Tibial artery (tissue), 4 donors: ENCODE measurements at regions not wholly inside any gene's neighbourhood (a gene's known extent, or its start where the extent isn't known, plus 50 kb on each side); places are given as distances from the start of the nearest gene placed in this dataset.

Experiments
- DNase-seq, 2 donors: peaks; one replicate each; pipeline ENCODE4 v3.0.0-alpha.2; 2019
- H3K27ac ChIP-seq, 2 donors: fragments of 200-600 bp; sonication (generic) in 1 of 2; 1 replicate in 1 of 2; 2 replicates in 1 of 2; pipeline ENCODE4 v1.5.1; 2018 to 2019; ENCODE audit warnings: mild to moderate bottlenecking in 1 of 2
- H3K27me3 ChIP-seq, 2 donors: fragments of 200-600 bp; sonication (generic) in 1 of 2; one replicate each; pipeline versions ENCODE4 v1.5.1 to v1.6.0; 2016 to 2019
- H3K36me3 ChIP-seq, 3 donors: fragments of 200-600 bp; sonication (generic) in 2 of 3; one replicate each; pipeline ENCODE4 v1.5.1; 2016 to 2019; ENCODE audit warnings: mild to moderate bottlenecking in 2 of 3
- H3K4me1 ChIP-seq, 4 donors: fragments of 200-600 bp; sonication (generic) in 2 of 4; 1 replicate in 3 of 4; 2 replicates in 1 of 4; pipeline ENCODE4 v1.5.1; 2016 to 2019
- H3K4me3 ChIP-seq, 2 donors: fragments of 200-600 bp; sonication (generic) in 1 of 2; 1 replicate in 1 of 2; 2 replicates in 1 of 2; pipeline ENCODE4 v1.5.1; 2018 to 2019; ENCODE audit warnings: mild to moderate bottlenecking in 2 of 2
- H3K9me3 ChIP-seq, 3 donors: fragments of 200-600 bp; sonication (generic) in 1 of 3; one replicate each; pipeline ENCODE4 v1.5.1; 2016 to 2019
- intact Hi-C: fragments of 100-400 bp; cut with DNase I; formaldehyde crosslinking; loops from one replicate; pipeline ENCODE4 v1.15.0; 2023; ENCODE audit warnings: low total_unique reads
- TF ChIP-seq, protein P1 (sequence below), 2 experiments: fragments of 200-600 bp in 1 of 2; fragments of 450-650 bp in 1 of 2; IDR thresholded peaks; one replicate each; pipeline ENCODE4 v1.5.1; 2017 to 2019; ENCODE audit warnings: antibody characterized with exemption in 2 of 2, mild to moderate bottlenecking in 1 of 2, moderate library complexity in 1 of 2

DNA sequence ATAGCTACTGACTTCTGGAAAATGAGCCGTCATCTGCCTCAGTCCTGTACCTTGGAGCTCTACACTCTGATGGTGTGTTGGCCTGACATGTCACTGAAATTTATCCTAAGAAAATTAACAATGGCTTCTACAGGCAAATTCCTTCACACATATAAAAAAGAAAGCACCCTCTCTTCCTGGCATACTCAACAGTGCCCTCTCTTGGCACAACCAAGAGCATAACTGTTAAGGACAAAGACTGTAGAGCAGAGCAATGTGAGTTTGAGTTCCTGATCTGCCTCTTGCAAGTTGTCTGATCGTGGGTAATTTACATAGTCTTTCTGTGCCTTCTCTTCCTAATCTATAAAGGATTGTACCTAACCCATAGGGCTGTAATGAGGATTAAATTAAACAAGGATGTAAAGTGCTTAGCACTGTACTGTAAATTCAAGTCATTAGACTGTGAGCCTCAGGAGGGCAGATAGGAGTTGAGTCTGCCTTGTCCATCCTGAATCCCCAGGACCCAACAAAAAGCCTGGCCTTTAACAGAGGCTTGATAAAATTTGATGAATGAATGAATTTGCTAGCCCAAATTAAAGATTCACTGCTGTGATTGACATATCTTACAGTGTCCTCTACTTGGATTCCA, 83.5 kb downstream of the SYF2 start:
- H3K4me1 ChIP-seq: no peaks in the 10 kb centered on the region
- H3K36me3 ChIP-seq: no peaks in the 10 kb centered on the region
- peaks cover 0 to 6% (median 0%) of the 10 kb centered on the region in 3 donors for H3K9me3 ChIP-seq
- no peak overlapping the region for H3K27ac ChIP-seq
- intact Hi-C loops: no loop called here
- TF ChIP-seq, protein P1, sequence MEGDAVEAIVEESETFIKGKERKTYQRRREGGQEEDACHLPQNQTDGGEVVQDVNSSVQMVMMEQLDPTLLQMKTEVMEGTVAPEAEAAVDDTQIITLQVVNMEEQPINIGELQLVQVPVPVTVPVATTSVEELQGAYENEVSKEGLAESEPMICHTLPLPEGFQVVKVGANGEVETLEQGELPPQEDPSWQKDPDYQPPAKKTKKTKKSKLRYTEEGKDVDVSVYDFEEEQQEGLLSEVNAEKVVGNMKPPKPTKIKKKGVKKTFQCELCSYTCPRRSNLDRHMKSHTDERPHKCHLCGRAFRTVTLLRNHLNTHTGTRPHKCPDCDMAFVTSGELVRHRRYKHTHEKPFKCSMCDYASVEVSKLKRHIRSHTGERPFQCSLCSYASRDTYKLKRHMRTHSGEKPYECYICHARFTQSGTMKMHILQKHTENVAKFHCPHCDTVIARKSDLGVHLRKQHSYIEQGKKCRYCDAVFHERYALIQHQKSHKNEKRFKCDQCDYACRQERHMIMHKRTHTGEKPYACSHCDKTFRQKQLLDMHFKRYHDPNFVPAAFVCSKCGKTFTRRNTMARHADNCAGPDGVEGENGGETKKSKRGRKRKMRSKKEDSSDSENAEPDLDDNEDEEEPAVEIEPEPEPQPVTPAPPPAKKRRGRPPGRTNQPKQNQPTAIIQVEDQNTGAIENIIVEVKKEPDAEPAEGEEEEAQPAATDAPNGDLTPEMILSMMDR (IDR thresholded peaks at IDR 0.05): no peak
- H3K4me3 ChIP-seq: no peak overlapping the region
- DNase-seq: no peak
- peaks cover 0 to 39% of the 10 kb centered on the region in 2 donors for H3K27me3 ChIP-seq

DNA sequence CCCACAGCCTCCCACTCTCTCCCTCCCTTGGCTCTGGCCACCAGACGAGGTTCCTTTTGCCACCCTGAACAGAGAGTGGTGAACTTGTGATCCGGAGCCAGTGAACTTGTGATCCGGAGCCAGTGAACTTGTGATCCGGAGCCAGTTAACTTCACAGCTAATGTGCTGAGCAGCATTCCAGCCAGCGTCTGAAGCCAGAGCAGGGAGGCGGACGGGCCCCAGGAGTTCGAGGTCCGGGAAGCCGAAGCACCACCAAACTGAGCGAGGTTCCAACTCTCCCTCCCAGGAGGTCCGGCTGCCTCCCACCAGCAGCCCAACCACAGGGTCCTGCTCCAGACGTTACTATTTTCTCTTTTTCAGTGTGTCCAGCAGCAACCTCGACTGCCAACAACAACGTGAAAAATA, 85.8 kb downstream of the SYF2 start:
- Histone ChIP-seq H3K4me3 (no peak overlapping the region), H3K36me3 (no peaks in the 10 kb centered on the region), H3K27me3 (peaks cover 0 to 43% of the 10 kb centered on the region in 2 donors), H3K9me3 (peaks cover 0 to 4% (median 0%) of the 10 kb centered on the region in 3 donors), H3K4me1 (peaks cover 0 to 7% (median 0%) of the 10 kb centered on the region in 4 donors), H3K27ac (no peak overlapping the region)
- no peak for DNase-seq
- intact Hi-C loops: no loop called here
- TF ChIP-seq, protein P1 (IDR thresholded peaks at IDR 0.05): no peak

DNA sequence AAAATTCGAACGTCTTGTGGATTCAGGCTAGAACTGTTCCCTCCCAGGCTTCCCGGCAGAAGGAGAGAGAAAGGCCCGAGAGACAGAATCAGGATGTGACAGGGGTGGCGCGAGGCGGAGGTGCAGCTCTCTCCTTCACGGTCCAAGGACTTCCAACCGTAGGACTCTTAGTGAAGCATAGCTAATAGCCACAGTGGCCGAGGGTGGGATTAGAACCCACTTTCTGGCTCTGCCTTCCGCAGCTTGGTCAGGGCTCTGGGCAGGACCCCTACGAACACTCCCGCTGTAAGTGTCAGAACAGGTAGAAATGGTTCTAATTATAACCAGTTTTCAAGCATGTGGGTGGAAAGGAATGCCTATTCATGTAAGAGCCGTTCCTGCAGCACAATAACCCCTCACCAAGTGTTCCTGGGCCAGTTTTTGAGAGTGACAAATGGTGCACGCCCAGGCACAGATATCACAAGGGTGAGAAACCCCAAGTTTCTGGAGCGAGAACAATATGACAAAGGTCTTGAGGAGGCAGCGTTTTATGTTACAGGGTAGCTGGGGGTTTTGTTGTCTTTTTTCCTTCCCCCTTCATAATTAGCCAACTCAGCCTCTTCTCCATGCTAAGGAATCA, 86.4 kb downstream of the SYF2 start:
- intact Hi-C loops: no loop called here
- peaks cover 0 to 7% (median 0%) of the 10 kb centered on the region in 4 donors for H3K4me1 ChIP-seq
- peaks cover 0 to 46% of the 10 kb centered on the region in 2 donors for H3K27me3 ChIP-seq
- no peak overlapping the region for H3K27ac ChIP-seq
- DNase-seq: peak in 1 of 2 donors; percentile 56
- TF ChIP-seq, protein P1 (IDR thresholded peaks at IDR 0.05): no peak
- H3K36me3 ChIP-seq: no peaks in the 10 kb centered on the region
- peaks cover 0 to 4% (median 0%) of the 10 kb centered on the region in 3 donors for H3K9me3 ChIP-seq
- H3K4me3 ChIP-seq: no peak overlapping the region

DNA sequence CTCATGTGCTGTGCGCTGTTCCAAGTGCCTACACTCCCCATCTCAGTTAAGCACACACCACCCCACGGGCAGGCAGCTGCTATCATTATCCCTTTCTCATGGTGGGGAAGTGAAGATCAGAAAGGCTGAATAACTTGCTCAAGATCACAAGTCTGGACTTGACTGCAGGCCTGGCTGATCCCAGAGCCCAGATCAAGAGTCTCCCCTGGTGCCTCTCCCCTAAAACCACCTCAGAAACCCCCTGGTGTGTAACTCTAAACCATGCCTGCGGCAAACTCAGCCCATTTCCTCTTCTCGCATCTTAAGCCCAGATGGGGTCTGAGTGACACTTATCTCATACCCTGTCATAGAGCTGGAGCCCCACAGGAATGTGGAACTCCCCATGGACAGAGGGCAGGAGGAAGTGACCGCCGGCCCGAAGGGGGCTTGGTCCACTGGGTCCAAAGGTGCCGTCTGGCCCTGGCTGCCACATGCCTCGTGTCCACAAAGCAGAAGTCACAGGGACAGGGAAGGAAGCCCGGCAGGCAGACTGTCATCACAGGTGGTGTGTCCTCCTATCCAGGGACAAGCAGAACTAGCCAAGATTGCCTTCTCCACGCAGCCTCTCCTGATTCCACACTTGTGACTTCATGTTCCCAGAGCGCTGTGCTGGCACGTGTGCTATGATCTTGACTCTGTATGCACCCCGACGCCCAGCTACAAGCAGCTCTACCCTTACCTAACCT, 92.1 kb downstream of the SYF2 start:
- peaks cover 0 to 7% (median 0%) of the 10 kb centered on the region in 4 donors for H3K4me1 ChIP-seq
- TF ChIP-seq, protein P1 (IDR thresholded peaks at IDR 0.05): no peak
- peak in 1 of 2 donors; percentile 48 for DNase-seq
- H3K27ac ChIP-seq: no peak overlapping the region
- no peaks in the 10 kb centered on the region for H3K36me3 ChIP-seq
- no peaks in the 10 kb centered on the region for H3K9me3 ChIP-seq
- peaks cover 0 to 54% of the 10 kb centered on the region in 2 donors for H3K27me3 ChIP-seq
- intact Hi-C loops: no loop called here
- H3K4me3 ChIP-seq: no peak overlapping the region

DNA sequence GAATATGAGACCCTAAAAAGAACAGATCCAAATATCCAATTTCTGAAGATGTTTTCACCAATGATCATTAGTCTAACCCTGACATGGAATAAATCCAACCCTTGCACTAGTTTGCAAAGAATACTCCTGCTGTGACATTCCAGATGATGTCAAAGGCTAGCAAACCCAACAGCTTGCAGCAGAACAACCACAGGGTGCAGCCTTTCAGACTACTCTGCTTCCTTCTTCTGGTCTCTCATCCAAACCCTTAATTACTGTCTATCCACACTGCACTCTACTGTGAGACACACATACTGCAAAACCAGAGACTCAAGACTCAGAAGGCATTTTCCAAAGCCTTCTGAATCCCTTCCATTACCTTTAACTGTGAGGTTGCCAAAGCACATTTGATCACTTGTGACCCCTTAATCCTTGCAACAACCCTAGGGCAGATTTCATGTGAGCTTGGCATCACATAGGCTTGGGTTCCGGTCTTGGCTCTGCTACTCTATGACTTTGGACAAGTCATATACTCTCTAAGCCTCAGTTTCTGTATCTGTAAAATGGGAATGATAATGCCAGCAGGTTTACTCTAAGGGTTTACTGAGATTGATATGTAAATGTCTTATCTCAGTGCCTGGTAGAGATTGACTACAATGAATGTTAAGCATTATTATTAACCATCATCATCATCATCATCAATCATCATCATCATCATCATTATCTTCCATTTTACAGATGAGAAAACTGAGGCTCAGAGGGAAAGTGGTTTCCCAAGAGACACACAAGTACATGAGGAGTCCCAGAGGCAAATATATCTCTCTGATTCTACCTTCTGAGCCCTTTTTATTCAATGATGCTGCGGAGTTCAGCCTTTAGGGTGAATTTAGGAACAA, 94.5 kb downstream of the SYF2 start:
- H3K4me3 ChIP-seq: no peak overlapping the region
- peaks cover 0 to 7% (median 0%) of the 10 kb centered on the region in 4 donors for H3K4me1 ChIP-seq
- no peak for DNase-seq
- no peak overlapping the region for H3K27ac ChIP-seq
- TF ChIP-seq, protein P1 (IDR thresholded peaks at IDR 0.05): no peak
- H3K36me3 ChIP-seq: no peaks in the 10 kb centered on the region
- intact Hi-C loops: no loop called here
- H3K27me3 ChIP-seq: peaks cover 0 to 59% of the 10 kb centered on the region in 2 donors
- H3K9me3 ChIP-seq: no peaks in the 10 kb centered on the region
